Suprapubic skin (tissue), 3 donors: ENCODE measurements at regions not wholly inside any gene's neighbourhood (a gene's known extent, or its start where the extent isn't known, plus 50 kb on each side); places are given as distances from the start of the nearest gene placed in this dataset.

Experiments
- CTCF ChIP-seq, 2 donors: fragments of 200-600 bp in 1 of 2; fragments of 450-650 bp in 1 of 2; sonication (generic) in 1 of 2; IDR thresholded peaks; one replicate each; pipeline ENCODE4 v1.5.1; 2016 to 2019; ENCODE audit warnings: antibody characterized with exemption in 2 of 2, mild to moderate bottlenecking in 1 of 2, moderate library complexity in 1 of 2
- EP300 ChIP-seq: sonication (generic); formaldehyde crosslinking; IDR thresholded peaks from one replicate; pipeline ENCODE4 v1.6.1; 2017; ENCODE audit warnings: antibody characterized with exemption
- POLR2A ChIP-seq, 2 donors: fragments of 450-650 bp; IDR thresholded peaks; one replicate each; pipeline ENCODE4 v1.6.1; 2017; ENCODE audit warnings: antibody characterized with exemption in 2 of 2, mild to moderate bottlenecking in 2 of 2, moderate library complexity in 2 of 2

GRCh38 chr22:48263791-48264351, 1501.4 kb downstream of the TBC1D22A start:
- TF ChIP-seq CTCF (IDR thresholded peaks at IDR 0.05) = no peak
- no peak for TF ChIP-seq POLR2A (IDR thresholded peaks at IDR 0.05)
- no peak for TF ChIP-seq EP300
